ENCODE measurements at regions not wholly inside any gene's neighbourhood (a gene's known extent, or its start where the extent isn't known, plus 50 kb on each side); places are given as distances from the start of the nearest gene placed in this dataset.

DNA sequence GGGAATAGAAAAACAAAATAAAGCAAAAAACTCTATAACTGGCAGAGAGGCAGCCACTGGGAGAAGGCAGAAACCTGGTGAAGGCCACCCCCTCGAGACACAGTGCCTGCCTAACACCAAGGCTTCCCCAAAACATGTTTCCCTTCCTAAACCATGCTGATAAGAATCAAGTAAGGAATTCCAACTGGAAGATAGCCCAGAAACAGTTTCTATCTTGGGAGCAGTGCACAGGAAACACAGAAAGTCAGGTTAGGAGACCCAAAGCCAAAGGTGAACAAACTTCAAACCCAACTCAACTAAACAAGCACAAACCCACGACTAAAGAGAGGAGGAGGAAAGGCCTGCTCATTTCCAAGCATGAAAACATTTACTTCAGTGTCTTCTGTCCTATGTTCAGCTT is 433.7 kb upstream of the RGS17 start:
- H3K27me3 ChIP-seq (replicated peaks in 1 of 4; ENCODE audit: control extremely low read depth in 1 of 4, control insufficient read depth in 3 of 4, insufficient read depth in 4 of 4, low read length in 3 of 4), result no peaks in the 10 kb centered on the region
- H3K36me3 ChIP-seq (replicated peaks in 1 of 2; ENCODE audit: control extremely low read depth in 1 of 2, control insufficient read depth in 1 of 2, extremely low read depth in 1 of 2, insufficient read depth in 2 of 2, low read length in 1 of 2), result no peaks in the 10 kb centered on the region
- no peak overlapping the region for H3K9ac ChIP-seq (ENCODE audit: low read length)
- Mint-ChIP-seq H3K27me3 (no peaks in the 10 kb centered on the region), H3K4me1 (no peaks in the 10 kb centered on the region), H3K4me3 (no peak overlapping the region), H3K27ac (no peak overlapping the region), H3K9me3 (ENCODE audit: insufficient read depth) (no peaks in the 10 kb centered on the region)
- intact Hi-C loops (cut with micrococcal nuclease), result no loop called here
- no peak for TF ChIP-seq EZH2 (IDR thresholded peaks at IDR 0.05; ENCODE audit: borderline replicate concordance, insufficient read depth, low read depth, low read length, poor library complexity, severe bottlenecking)
- no peak for TF ChIP-seq CTCF (IDR thresholded peaks at IDR 0.05)
- ChIA-PET CTCF (no interaction called here), POLR2A (no interaction called here)
- no peak overlapping the region for H3K4me2 ChIP-seq (replicated peaks; ENCODE audit: low read depth, low read length, poor library complexity, severe bottlenecking)
- no peak overlapping the region for H3K27ac ChIP-seq (ENCODE audit: low read length in 2 of 2)
- no peak for ATAC-seq (ENCODE audit: low read depth)
- no peak for DNase-seq
- H3K9me3 ChIP-seq (ENCODE audit: control extremely low read depth in 1 of 3, control insufficient read depth in 2 of 3, insufficient read depth in 1 of 3, low read length in 2 of 3), result no peaks in the 10 kb centered on the region
- H3K4me1 ChIP-seq (ENCODE audit: control insufficient read depth in 2 of 2, insufficient read depth in 2 of 2, low read length in 2 of 2), result no peaks in the 10 kb centered on the region
- no peaks in the 10 kb centered on the region for H4K20me1 ChIP-seq (ENCODE audit: control insufficient read depth, insufficient read depth, low read length, poor library complexity, severe bottlenecking)
- H2AFZ ChIP-seq (ENCODE audit: insufficient read depth, low read depth, low read length, poor library complexity, severe bottlenecking), result no peak overlapping the region
- no peaks in the 10 kb centered on the region for H3K79me2 ChIP-seq (ENCODE audit: control insufficient read depth, insufficient read depth, low read length)
- H3K4me3 ChIP-seq (ENCODE audit: control extremely low read depth in 1 of 5, extremely low read depth in 1 of 5, insufficient read depth in 1 of 5, low read depth in 2 of 5, low read length in 4 of 5), result no peak overlapping the region
- WGBS (ENCODE audit: insufficient coverage), result 80% methylated on average over 1 of the region's 2 CpGs

GRCh38 chr6:153563001-153563400 is 431.9 kb upstream of the RGS17 start:
- H3K4me3 ChIP-seq (ENCODE audit: control extremely low read depth in 1 of 5, extremely low read depth in 1 of 5, insufficient read depth in 1 of 5, low read depth in 2 of 5, low read length in 4 of 5), result no peak overlapping the region
- H3K79me2 ChIP-seq (ENCODE audit: control insufficient read depth, insufficient read depth, low read length), result no peaks in the 10 kb centered on the region
- no peak for ATAC-seq (ENCODE audit: low read depth)
- no peak overlapping the region for H3K9ac ChIP-seq (ENCODE audit: low read length)
- TF ChIP-seq CTCF (IDR thresholded peaks at IDR 0.05) (no peak), EZH2 (IDR thresholded peaks at IDR 0.05; ENCODE audit: borderline replicate concordance, insufficient read depth, low read depth, low read length, poor library complexity, severe bottlenecking) (no peak)
- Mint-ChIP-seq H3K27ac (no peak overlapping the region), H3K4me3 (no peak overlapping the region), H3K9me3 (ENCODE audit: insufficient read depth) (no peaks in the 10 kb centered on the region), H3K4me1 (no peaks in the 10 kb centered on the region), H3K27me3 (no peaks in the 10 kb centered on the region)
- no peaks in the 10 kb centered on the region for H4K20me1 ChIP-seq (ENCODE audit: control insufficient read depth, insufficient read depth, low read length, poor library complexity, severe bottlenecking)
- no peak for DNase-seq
- ChIA-PET CTCF (no interaction called here), POLR2A (no interaction called here)
- no peak overlapping the region for H3K4me2 ChIP-seq (replicated peaks; ENCODE audit: low read depth, low read length, poor library complexity, severe bottlenecking)
- H3K9me3 ChIP-seq (ENCODE audit: control extremely low read depth in 1 of 3, control insufficient read depth in 2 of 3, insufficient read depth in 1 of 3, low read length in 2 of 3), result no peaks in the 10 kb centered on the region
- no peak overlapping the region for H2AFZ ChIP-seq (ENCODE audit: insufficient read depth, low read depth, low read length, poor library complexity, severe bottlenecking)
- intact Hi-C loops (cut with micrococcal nuclease), result no loop called here
- no peaks in the 10 kb centered on the region for H3K27me3 ChIP-seq (replicated peaks in 1 of 4; ENCODE audit: control extremely low read depth in 1 of 4, control insufficient read depth in 3 of 4, insufficient read depth in 4 of 4, low read length in 3 of 4)
- H3K27ac ChIP-seq (ENCODE audit: low read length in 2 of 2), result no peak overlapping the region
- H3K36me3 ChIP-seq (replicated peaks in 1 of 2; ENCODE audit: control extremely low read depth in 1 of 2, control insufficient read depth in 1 of 2, extremely low read depth in 1 of 2, insufficient read depth in 2 of 2, low read length in 1 of 2), result no peaks in the 10 kb centered on the region
- H3K4me1 ChIP-seq (ENCODE audit: control insufficient read depth in 2 of 2, insufficient read depth in 2 of 2, low read length in 2 of 2), result no peaks in the 10 kb centered on the region
- no CpG with 5 or more reads among the region's 5 CpGs for WGBS (ENCODE audit: insufficient coverage)
